Progenitor cell of endocrine pancreas (in vitro differentiated cells): ENCODE measurements at regions not wholly inside any gene's neighbourhood (a gene's known extent, or its start where the extent isn't known, plus 50 kb on each side); places are given as distances from the start of the nearest gene placed in this dataset.
A peak's percentile ranks its signal among the peaks of the same experiment; 100 is the strongest.

Experiments
- DNase-seq: peaks from one replicate; pipeline ENCODE4 v3.0.0; 2021; ENCODE audit warnings: low spot score; ENCODE audit not compliant: unreplicated experiment
- H3K27ac Mint-ChIP-seq: 2 replicates; pipeline ENCODE4 v1.8.0; 2021; ENCODE audit warnings: mild to moderate bottlenecking, moderate library complexity, mixed read lengths
- H3K27me3 Mint-ChIP-seq: 2 replicates; pipeline ENCODE4 v1.8.0; 2021; ENCODE audit warnings: mixed read lengths
- H3K36me3 Mint-ChIP-seq: 2 replicates; pipeline ENCODE4 v1.8.0; 2022; ENCODE audit warnings: mixed read lengths; ENCODE audit not compliant: insufficient read depth
- H3K4me1 Mint-ChIP-seq: 2 replicates; pipeline ENCODE4 v1.8.0; 2021; ENCODE audit warnings: low read depth, mixed read lengths
- H3K4me3 Mint-ChIP-seq: 2 replicates; pipeline ENCODE4 v1.8.0; 2021; ENCODE audit warnings: low read depth, mild to moderate bottlenecking, moderate library complexity, mixed read lengths
- H3K9me3 Mint-ChIP-seq: 2 replicates; pipeline ENCODE4 v1.8.0; 2021; ENCODE audit warnings: low read depth, mixed read lengths
- TF ChIP-seq, protein P1 (sequence below): fragments of 200-600 bp; sonication (generic); IDR thresholded peaks from one replicate; pipeline ENCODE4 v1.5.0; 2021; ENCODE audit warnings: antibody characterized with exemption, mild to moderate bottlenecking; ENCODE audit not compliant: unreplicated experiment

DNA sequence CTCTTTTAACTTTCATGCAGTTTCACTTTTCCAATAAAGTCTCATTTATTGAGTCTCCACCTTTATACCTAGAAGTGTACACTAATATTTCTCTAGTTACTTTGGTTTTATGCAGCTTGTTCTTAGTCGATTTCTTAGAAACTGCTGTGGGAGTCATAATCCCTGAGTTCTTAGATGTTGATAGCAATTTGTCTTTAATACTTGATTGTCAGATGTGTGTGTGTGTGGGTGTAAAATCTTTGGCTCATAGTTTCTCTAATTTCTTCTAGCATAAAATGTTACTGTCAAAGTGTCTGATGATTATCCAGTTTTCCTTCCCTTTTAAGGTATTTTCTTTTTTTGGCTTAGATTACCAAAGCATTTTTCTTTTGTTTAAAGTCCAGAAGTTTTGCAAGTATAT lies 473.8 kb upstream of the PTCHD4 start:
- Mint-ChIP-seq H3K9me3 (no peaks in the 10 kb centered on the region), H3K27me3 (no peaks in the 10 kb centered on the region), H3K4me1 (no peaks in the 10 kb centered on the region), H3K36me3 (no peaks in the 10 kb centered on the region), H3K4me3 (no peak overlapping the region), H3K27ac (no peak overlapping the region)
- TF ChIP-seq, protein P1, sequence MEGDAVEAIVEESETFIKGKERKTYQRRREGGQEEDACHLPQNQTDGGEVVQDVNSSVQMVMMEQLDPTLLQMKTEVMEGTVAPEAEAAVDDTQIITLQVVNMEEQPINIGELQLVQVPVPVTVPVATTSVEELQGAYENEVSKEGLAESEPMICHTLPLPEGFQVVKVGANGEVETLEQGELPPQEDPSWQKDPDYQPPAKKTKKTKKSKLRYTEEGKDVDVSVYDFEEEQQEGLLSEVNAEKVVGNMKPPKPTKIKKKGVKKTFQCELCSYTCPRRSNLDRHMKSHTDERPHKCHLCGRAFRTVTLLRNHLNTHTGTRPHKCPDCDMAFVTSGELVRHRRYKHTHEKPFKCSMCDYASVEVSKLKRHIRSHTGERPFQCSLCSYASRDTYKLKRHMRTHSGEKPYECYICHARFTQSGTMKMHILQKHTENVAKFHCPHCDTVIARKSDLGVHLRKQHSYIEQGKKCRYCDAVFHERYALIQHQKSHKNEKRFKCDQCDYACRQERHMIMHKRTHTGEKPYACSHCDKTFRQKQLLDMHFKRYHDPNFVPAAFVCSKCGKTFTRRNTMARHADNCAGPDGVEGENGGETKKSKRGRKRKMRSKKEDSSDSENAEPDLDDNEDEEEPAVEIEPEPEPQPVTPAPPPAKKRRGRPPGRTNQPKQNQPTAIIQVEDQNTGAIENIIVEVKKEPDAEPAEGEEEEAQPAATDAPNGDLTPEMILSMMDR = no peak
- no peak for DNase-seq

DNA sequence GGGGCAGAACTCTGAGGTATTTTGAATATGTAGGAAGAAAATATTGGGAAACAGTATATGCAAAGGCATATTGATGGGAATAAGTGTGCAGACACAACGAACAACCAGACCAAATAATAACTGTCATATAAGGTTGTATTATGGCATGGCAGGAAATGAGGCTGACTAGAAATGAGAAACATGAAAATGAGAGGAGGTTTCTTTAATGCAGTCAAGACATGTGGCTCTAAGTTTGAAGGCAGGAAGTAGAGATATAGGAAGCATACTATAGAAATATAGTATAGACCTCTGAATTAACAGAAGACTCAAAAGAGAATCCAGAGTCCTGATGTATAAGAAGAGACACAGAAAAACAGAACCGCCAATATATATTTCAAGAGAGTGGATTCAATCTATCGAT lies 459.7 kb upstream of the PTCHD4 start:
- DNase-seq = no peak
- Mint-ChIP-seq H3K4me3 (no peak overlapping the region), H3K4me1 (peaks cover 16% of the 10 kb centered on the region), H3K9me3 (peaks cover 2% of the 10 kb centered on the region), H3K36me3 (no peaks in the 10 kb centered on the region), H3K27ac (no peak overlapping the region), H3K27me3 (no peaks in the 10 kb centered on the region)
- TF ChIP-seq, protein P1 = no peak

DNA sequence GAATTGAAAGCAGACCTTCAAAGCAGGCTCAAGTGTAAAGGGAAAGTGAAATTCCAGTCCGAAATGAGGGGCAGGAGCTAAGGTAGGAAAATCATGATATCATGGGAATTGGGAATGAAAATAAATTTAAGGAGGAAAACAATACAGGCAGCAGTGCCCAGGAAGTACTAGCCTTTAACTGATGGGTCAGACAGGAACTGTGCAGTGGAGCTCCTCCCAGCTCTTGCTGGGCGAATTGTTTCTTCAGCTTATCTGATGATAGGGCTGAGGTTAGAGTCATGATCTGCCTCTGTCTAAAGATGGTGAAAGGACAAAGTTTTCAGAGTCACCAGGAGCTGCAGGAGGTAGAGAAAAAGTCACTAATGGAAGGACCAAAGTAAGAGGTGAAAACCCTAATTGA lies 457.9 kb upstream of the PTCHD4 start:
- Mint-ChIP-seq H3K27me3 (no peaks in the 10 kb centered on the region), H3K27ac (peak overlapping the region; percentile 10), H3K36me3 (no peaks in the 10 kb centered on the region), H3K4me3 (no peak overlapping the region), H3K9me3 (peaks cover 2% of the 10 kb centered on the region), H3K4me1 (peaks cover 23% of the 10 kb centered on the region)
- TF ChIP-seq, protein P1 = no peak
- DNase-seq = no peak

DNA sequence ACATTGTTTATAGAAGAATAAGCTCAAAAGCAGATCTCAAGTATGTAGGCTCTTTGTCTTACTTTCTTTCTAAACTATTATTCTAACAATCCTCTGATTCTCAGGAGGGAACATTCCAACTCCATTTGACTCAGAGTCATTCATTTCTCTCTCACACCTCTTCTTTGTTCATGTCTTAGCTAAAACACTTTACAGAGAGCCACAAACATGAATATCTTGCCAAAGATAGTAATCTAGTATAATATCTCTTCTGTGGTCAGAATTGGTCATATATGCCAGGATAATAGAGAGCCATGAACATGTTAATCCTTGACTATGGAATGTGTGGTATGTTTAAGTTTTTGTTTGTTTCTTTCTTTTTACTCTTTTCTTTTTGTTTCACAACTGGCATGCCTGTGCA lies 456.0 kb upstream of the PTCHD4 start:
- TF ChIP-seq, protein P1 = no peak
- Mint-ChIP-seq H3K4me3 (no peak overlapping the region), H3K27me3 (no peaks in the 10 kb centered on the region), H3K36me3 (no peaks in the 10 kb centered on the region), H3K4me1 (peaks cover 29% of the 10 kb centered on the region), H3K27ac (peak overlapping the region; percentile 11), H3K9me3 (peaks cover 2% of the 10 kb centered on the region)
- DNase-seq = no peak

DNA sequence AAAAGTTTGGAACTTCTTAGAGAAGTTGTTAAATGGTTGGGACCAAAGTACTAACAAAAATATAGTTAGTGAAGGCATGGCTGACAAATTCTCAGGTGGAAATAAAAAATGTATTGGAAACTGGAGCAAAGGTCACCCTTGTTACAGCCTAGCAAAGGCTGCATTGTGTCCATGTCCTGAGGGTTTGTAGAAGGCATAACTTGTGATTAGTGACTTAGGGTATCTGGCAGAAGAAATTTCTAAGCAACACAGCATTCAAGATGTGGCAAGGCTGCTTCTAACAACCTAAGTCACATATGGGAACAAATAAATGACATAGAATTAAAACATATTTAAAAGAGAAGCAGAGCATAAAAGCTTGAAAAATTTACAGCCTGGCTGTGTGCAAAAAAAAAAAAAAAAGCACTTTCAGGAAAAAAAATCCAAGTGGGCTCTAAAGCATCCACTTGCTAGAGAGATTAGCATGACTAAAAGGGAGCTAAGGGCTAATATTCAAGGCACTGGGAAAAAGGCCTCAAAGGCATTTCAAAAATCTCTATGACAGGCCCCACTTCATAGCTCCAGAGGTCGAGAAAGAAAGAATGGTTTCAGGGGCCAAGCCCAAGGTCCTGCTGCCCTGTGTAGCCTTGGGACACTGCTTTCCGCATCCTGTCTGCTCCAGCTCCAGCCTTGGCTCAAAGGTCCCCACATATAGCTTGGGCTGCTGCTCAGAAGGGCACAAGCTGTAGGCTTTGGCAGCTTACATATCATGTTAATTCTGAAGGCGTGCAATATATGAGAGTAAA lies 453.2 kb upstream of the PTCHD4 start:
- H3K4me3 Mint-ChIP-seq = peak overlapping the region; percentile 49
- peak overlapping the region; percentile 83 for H3K27ac Mint-ChIP-seq
- H3K36me3 Mint-ChIP-seq = no peaks in the 10 kb centered on the region
- TF ChIP-seq, protein P1 = no peak
- H3K9me3 Mint-ChIP-seq = peaks cover 2% of the 10 kb centered on the region
- DNase-seq = no peak
- H3K27me3 Mint-ChIP-seq = no peaks in the 10 kb centered on the region
- peaks cover 24% of the 10 kb centered on the region for H3K4me1 Mint-ChIP-seq
